ENCODE measurements at regions not wholly inside any gene's neighbourhood (a gene's known extent, or its start where the extent isn't known, plus 50 kb on each side); places are given as distances from the start of the nearest gene placed in this dataset.

DNA sequence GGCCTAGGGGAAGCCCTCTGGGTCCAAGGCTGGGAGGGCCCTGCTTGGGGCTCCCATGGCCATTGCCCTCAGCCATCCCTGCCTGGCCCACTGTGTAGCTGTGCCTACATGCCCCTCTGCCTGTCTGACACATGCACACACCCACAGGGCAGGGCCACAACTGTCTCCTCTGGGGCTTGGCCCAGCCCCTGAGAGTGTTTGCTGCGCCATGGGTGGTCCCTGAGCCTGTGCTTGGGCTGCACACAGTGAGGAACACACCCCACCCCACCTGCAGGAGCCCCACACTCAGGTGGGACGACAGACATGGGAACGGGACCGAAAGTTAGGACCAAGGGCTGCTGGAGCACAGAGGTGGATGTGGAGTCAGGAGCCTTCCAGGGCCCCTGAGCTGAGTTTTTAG lies 489.5 kb downstream of the TBC1D22A start:
- TF ChIP-seq, protein P1, sequence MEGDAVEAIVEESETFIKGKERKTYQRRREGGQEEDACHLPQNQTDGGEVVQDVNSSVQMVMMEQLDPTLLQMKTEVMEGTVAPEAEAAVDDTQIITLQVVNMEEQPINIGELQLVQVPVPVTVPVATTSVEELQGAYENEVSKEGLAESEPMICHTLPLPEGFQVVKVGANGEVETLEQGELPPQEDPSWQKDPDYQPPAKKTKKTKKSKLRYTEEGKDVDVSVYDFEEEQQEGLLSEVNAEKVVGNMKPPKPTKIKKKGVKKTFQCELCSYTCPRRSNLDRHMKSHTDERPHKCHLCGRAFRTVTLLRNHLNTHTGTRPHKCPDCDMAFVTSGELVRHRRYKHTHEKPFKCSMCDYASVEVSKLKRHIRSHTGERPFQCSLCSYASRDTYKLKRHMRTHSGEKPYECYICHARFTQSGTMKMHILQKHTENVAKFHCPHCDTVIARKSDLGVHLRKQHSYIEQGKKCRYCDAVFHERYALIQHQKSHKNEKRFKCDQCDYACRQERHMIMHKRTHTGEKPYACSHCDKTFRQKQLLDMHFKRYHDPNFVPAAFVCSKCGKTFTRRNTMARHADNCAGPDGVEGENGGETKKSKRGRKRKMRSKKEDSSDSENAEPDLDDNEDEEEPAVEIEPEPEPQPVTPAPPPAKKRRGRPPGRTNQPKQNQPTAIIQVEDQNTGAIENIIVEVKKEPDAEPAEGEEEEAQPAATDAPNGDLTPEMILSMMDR (IDR thresholded peaks at IDR 0.05): no peak
- no peak for TF ChIP-seq ZFX (IDR thresholded peaks at IDR 0.05; ENCODE audit: borderline replicate concordance)
